Breast epithelium (tissue), 3 donors: ENCODE measurements at regions not wholly inside any gene's neighbourhood (a gene's known extent, or its start where the extent isn't known, plus 50 kb on each side); places are given as distances from the start of the nearest gene placed in this dataset.

Experiments
- POLR2A ChIP-seq: fragments of 450-650 bp; IDR thresholded peaks from one replicate; pipeline ENCODE4 v1.6.1; 2016; ENCODE audit warnings: antibody characterized with exemption, mild to moderate bottlenecking, moderate library complexity
- TF ChIP-seq, protein P1 (sequence below), 3 donors: fragments of 450-650 bp; IDR thresholded peaks; one replicate each; pipeline ENCODE4 v1.5.1; 2016 to 2017; ENCODE audit warnings: antibody characterized with exemption in 3 of 3, mild to moderate bottlenecking in 3 of 3, moderate library complexity in 3 of 3

DNA sequence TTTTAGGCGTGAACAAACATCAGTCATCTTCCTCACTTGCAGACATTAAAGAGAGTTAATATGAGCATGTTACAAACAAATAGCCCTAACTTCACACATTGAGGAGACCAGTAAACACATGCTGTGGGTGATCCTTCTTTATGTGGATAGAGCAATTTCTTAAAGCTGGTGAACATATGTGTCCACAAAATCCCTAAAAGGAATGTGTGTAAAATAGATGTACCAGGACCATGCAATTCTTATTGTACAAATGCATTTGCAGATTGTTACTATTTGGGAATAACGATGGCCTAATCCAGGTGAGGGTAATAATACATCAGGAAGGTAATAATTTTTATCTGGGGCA lies 228.9 kb downstream of the ALDH8A1 start:
- TF ChIP-seq, protein P1, sequence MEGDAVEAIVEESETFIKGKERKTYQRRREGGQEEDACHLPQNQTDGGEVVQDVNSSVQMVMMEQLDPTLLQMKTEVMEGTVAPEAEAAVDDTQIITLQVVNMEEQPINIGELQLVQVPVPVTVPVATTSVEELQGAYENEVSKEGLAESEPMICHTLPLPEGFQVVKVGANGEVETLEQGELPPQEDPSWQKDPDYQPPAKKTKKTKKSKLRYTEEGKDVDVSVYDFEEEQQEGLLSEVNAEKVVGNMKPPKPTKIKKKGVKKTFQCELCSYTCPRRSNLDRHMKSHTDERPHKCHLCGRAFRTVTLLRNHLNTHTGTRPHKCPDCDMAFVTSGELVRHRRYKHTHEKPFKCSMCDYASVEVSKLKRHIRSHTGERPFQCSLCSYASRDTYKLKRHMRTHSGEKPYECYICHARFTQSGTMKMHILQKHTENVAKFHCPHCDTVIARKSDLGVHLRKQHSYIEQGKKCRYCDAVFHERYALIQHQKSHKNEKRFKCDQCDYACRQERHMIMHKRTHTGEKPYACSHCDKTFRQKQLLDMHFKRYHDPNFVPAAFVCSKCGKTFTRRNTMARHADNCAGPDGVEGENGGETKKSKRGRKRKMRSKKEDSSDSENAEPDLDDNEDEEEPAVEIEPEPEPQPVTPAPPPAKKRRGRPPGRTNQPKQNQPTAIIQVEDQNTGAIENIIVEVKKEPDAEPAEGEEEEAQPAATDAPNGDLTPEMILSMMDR (IDR thresholded peaks at IDR 0.05): no peak
- TF ChIP-seq POLR2A: no peak
